Duodenal mucosa (tissue), 2 donors: ENCODE measurements at regions not wholly inside any gene's neighbourhood (a gene's known extent, or its start where the extent isn't known, plus 50 kb on each side); places are given as distances from the start of the nearest gene placed in this dataset.

Source experiments
- H3K27ac ChIP-seq: one replicate; pipeline ENCODE4 v1.7.0; 2013; ENCODE audit warnings: low read depth, low read length
- H3K27me3 ChIP-seq, 2 donors: one replicate each; pipeline ENCODE4 v1.7.0; 2013; ENCODE audit warnings: low read length in 2 of 2, control low read depth in 1 of 2; ENCODE audit not compliant: insufficient read depth in 2 of 2, control insufficient read depth in 1 of 2
- H3K36me3 ChIP-seq, 2 donors: one replicate each; pipeline ENCODE4 v1.7.0; 2013; ENCODE audit warnings: low read length in 2 of 2, control low read depth in 1 of 2; ENCODE audit not compliant: insufficient read depth in 2 of 2, control insufficient read depth in 1 of 2
- H3K4me1 ChIP-seq, 2 donors: one replicate each; pipeline ENCODE4 v1.7.0; 2013; ENCODE audit warnings: low read length in 2 of 2, control low read depth in 1 of 2; ENCODE audit not compliant: insufficient read depth in 2 of 2, control insufficient read depth in 1 of 2
- H3K4me3 ChIP-seq, 2 donors: one replicate each; pipeline ENCODE4 v1.7.0; 2013; ENCODE audit warnings: low read length in 2 of 2, low read depth in 1 of 2
- H3K9ac ChIP-seq, 2 donors: one replicate each; pipeline ENCODE4 v1.7.0; 2013; ENCODE audit warnings: low read length in 2 of 2, low read depth in 1 of 2
- H3K9me3 ChIP-seq, 2 donors: one replicate each; pipeline ENCODE4 v1.7.0; 2013; ENCODE audit warnings: low read length in 2 of 2, control low read depth in 1 of 2; ENCODE audit not compliant: control insufficient read depth in 1 of 2

DNA sequence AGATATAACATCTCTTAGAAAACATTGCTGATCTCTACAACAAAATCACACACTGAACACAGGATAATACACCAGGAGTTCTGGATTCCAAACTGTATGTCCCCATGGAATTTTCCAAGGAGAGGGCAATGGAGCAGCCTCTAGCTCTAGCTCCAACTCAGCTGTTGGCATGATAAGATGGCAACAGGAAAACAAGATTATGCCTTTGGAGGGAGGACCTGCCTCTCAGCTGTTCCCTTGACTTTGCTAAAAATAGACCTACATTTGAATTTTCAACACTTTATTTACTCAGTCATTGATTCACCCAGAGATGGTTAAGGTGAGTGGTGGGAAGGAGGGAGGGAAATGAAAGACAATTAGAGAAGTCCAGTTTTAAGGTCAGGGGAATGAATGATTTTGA is 246.7 kb downstream of the ALDH8A1 start:
- Histone ChIP-seq H3K36me3 (no peaks in the 10 kb centered on the region), H3K4me1 (peaks cover 4 to 10% of the 10 kb centered on the region in 2 donors), H3K9ac (no peak overlapping the region), H3K9me3 (no peaks in the 10 kb centered on the region), H3K27ac (no peak overlapping the region), H3K27me3 (no peaks in the 10 kb centered on the region), H3K4me3 (no peak overlapping the region)

DNA sequence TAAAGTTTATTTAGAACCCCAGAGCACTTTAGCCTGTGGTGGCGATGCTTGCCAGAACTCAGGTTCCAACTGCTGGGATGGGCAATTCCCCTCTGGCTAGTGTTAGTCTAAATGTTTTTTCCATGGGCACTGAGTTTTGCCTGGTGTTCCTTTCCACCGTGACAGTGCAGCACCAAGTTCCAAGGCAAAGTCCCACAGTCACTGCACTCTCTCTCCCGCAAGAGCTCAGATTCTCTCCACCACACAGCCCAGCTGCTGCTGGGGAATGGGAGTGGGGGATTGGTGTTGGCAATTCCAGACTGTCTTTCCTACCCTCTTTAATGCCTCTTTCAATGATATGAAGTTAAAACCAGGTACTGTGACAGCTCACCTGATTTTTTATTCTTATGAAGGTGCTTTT is 247.6 kb downstream of the ALDH8A1 start:
- Histone ChIP-seq H3K9ac (no peak overlapping the region), H3K36me3 (no peaks in the 10 kb centered on the region), H3K27ac (no peak overlapping the region), H3K4me1 (peaks cover 0 to 2% of the 10 kb centered on the region in 2 donors), H3K4me3 (no peak overlapping the region), H3K9me3 (no peaks in the 10 kb centered on the region), H3K27me3 (no peaks in the 10 kb centered on the region)

- H3K4me3 ChIP-seq: no peak overlapping the region
- no peaks in the 10 kb centered on the region for H3K4me1 ChIP-seq
- no peaks in the 10 kb centered on the region for H3K36me3 ChIP-seq
- H3K9me3 ChIP-seq: no peaks in the 10 kb centered on the region
- no peak overlapping the region for H3K27ac ChIP-seq
- no peak overlapping the region for H3K9ac ChIP-seq
- no peaks in the 10 kb centered on the region for H3K27me3 ChIP-seq
Measured at GRCh38 chr6:134701301-134701700, 248.6 kb downstream of the ALDH8A1 start.

DNA sequence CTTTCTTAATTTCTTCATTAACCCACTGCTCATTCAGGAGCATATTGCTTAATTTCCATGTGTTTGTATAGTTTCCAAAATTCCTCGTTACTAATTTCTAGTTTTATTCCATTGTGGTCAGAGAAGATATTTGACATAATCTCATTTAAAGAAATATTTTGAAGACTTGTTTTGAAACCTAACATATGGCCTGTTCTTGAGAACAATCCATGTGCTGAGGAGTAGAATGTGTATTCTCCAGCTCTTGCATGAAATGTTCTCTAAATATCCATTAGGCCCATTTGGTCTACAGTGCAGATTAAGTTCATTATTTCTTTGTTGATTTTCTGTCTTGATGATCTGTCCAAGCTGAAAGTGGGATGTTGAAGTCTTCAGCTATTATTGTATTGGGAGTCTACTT is 251.7 kb downstream of the ALDH8A1 start:
- Histone ChIP-seq H3K27me3 (no peaks in the 10 kb centered on the region), H3K27ac (no peak overlapping the region), H3K9me3 (no peaks in the 10 kb centered on the region), H3K4me1 (no peaks in the 10 kb centered on the region), H3K9ac (no peak overlapping the region), H3K4me3 (no peak overlapping the region), H3K36me3 (no peaks in the 10 kb centered on the region)

GRCh38 chr6:134692008-134692407 is 257.9 kb downstream of the ALDH8A1 start:
- Histone ChIP-seq H3K4me3 (no peak overlapping the region), H3K27me3 (no peaks in the 10 kb centered on the region), H3K27ac (no peak overlapping the region), H3K9ac (no peak overlapping the region), H3K4me1 (no peaks in the 10 kb centered on the region), H3K36me3 (no peaks in the 10 kb centered on the region), H3K9me3 (no peaks in the 10 kb centered on the region)

DNA sequence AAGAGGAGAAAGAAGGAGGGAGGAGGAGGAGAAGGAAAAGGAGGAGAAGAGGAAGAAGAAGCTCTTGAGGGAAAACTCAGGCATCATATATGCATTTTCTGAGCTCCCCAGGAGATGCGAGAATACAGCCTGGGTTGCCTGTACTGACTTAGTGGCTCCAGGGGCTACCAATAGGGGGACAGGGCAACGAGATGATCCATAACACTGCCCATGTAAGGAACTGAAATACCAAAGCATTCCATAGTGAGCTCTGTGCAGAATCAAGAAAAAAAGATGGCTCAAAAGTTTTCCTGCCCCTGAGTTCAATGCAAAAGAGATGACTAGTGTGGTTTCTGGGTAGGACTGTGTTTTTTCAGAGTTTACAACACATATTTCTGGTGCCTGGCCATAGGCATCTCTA is 258.7 kb downstream of the ALDH8A1 start:
- no peaks in the 10 kb centered on the region for H3K4me1 ChIP-seq
- no peak overlapping the region for H3K4me3 ChIP-seq
- no peaks in the 10 kb centered on the region for H3K36me3 ChIP-seq
- H3K27ac ChIP-seq: no peak overlapping the region
- H3K27me3 ChIP-seq: no peaks in the 10 kb centered on the region
- no peak overlapping the region for H3K9ac ChIP-seq
- H3K9me3 ChIP-seq: no peaks in the 10 kb centered on the region

DNA sequence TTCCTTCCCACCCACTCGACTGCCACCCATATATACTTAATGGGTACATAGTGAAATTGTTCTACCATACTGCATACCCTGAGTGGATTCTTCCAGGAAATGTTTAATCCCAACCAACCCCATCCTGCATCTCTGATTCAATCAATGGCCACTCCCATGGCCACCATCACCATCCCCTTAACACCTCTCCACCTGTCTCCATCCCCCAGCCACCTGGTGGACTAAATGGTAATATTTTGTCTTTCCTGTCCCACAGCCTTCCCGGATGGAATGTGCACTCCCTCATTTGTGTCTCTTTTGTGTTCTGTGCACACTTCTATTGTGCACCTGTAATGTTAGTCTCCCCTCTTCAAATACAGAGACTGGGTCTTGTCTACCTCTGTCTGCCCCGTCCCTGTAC is 259.9 kb downstream of the ALDH8A1 start:
- Histone ChIP-seq H3K9me3 (no peaks in the 10 kb centered on the region), H3K9ac (no peak overlapping the region), H3K4me3 (no peak overlapping the region), H3K36me3 (no peaks in the 10 kb centered on the region), H3K4me1 (no peaks in the 10 kb centered on the region), H3K27me3 (no peaks in the 10 kb centered on the region), H3K27ac (no peak overlapping the region)

DNA sequence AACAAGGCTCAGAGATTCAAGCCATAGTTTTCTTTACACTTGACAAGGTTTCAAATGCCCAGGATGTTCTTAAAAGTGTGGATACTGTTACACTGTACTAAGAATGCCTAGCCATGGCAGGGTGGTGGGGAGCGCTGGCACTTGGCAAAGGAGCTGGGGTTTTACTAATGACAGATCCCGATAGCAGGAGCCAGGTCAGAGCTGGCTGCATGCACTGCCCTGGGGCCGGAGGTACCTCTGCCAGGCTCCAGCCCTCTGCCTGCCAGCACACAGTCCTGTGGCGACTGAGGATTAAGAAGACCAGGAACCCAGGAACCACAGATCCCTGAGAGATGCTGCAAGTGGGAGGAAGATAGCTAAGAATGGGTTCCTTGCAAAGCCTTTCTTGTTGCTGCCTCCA is 260.3 kb downstream of the ALDH8A1 start:
- Histone ChIP-seq H3K27me3 (no peaks in the 10 kb centered on the region), H3K36me3 (no peaks in the 10 kb centered on the region), H3K4me3 (no peak overlapping the region), H3K9me3 (no peaks in the 10 kb centered on the region), H3K9ac (no peak overlapping the region), H3K4me1 (no peaks in the 10 kb centered on the region), H3K27ac (no peak overlapping the region)

DNA sequence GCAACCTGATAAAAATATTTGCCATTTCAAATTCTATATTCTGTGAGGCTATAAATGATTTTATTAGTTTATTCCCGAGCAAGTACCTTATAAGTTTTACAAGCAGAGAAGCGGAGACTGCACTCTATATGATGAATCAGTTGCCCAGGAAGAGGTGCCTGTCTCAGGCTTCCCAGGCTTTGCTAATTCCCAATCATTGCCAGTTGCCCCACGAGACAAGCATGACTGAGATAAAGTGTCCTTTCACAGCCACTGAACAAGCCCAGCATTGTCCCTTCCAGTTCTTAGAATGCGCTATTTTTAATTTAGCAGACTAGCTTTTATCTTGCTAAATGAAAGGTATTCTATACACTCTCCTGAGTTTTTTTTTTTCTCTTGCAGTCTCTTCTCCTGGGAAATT is 260.7 kb downstream of the ALDH8A1 start:
- no peaks in the 10 kb centered on the region for H3K27me3 ChIP-seq
- H3K27ac ChIP-seq: no peak overlapping the region
- H3K4me3 ChIP-seq: no peak overlapping the region
- H3K9me3 ChIP-seq: no peaks in the 10 kb centered on the region
- H3K36me3 ChIP-seq: no peaks in the 10 kb centered on the region
- no peak overlapping the region for H3K9ac ChIP-seq
- H3K4me1 ChIP-seq: no peaks in the 10 kb centered on the region

DNA sequence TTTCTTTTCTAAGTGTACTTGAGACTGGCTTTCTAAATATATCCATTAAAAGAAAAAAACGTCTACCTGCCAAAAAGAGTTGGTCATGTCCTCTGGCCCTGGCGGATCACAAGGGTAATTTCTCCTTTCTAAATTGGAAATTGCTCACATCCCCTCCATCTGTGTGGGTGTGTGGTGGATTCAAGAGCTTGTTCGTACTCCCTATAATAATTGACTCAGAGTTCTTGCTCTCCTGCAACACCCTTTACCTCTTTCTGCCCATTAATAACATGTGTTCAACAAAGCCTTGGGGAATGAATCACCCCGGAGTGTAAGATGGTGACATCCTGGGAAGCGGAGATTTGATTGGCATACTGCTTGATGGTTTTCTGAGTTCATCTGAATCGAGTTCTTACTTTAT is 263.8 kb downstream of the ALDH8A1 start:
- no peaks in the 10 kb centered on the region for H3K36me3 ChIP-seq
- H3K27ac ChIP-seq: no peak overlapping the region
- no peak overlapping the region for H3K9ac ChIP-seq
- no peaks in the 10 kb centered on the region for H3K27me3 ChIP-seq
- H3K9me3 ChIP-seq: no peaks in the 10 kb centered on the region
- H3K4me1 ChIP-seq: no peaks in the 10 kb centered on the region
- H3K4me3 ChIP-seq: no peak overlapping the region

DNA sequence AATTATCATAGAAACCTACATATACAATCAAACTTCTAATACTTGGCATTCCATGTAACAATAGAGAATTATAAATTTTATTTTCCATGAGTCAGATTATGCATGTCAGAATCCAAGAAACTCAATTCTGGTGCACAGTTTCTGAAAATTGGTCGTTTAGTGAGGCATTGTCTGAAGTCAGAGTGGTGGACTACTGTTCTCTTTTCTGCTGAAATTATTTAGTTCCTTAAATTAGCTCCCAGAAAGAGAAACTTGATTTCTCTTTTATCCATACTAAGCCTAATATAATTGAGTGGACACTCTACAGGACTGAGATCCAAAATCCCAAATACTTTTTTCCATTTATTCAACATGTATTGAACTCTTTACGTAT is 265.5 kb downstream of the ALDH8A1 start:
- H3K36me3 ChIP-seq: no peaks in the 10 kb centered on the region
- H3K27me3 ChIP-seq: no peaks in the 10 kb centered on the region
- H3K9ac ChIP-seq: no peak overlapping the region
- H3K4me1 ChIP-seq: peaks cover 0 to under 1% of the 10 kb centered on the region in 2 donors
- H3K27ac ChIP-seq: no peak overlapping the region
- no peak overlapping the region for H3K4me3 ChIP-seq
- no peaks in the 10 kb centered on the region for H3K9me3 ChIP-seq
